NCI-H1417 (cell line): ENCODE measurements at regions not wholly inside any gene's neighbourhood (a gene's known extent, or its start where the extent isn't known, plus 50 kb on each side); places are given as distances from the start of the nearest gene placed in this dataset.
"Not testable (repeated sequence)": the region's sequence is repeated elsewhere in the genome, so short reads cannot be mapped to it uniquely, and the experiment has no call there.

Source experiments
- DNase-seq, 3 experiments: peaks; one replicate each; lab custom pipeline; 2025; lab: John Stamatoyannopoulos, UW

GRCh38 chr17:70434536-70435490, 265.5 kb downstream of the KCNJ2 start:
- DNase-seq = no peak

GRCh38 chr17:70437656-70438055, 268.3 kb downstream of the KCNJ2 start:
- DNase-seq = no peak

- DNase-seq = no peak
These were observed 277.1 kb downstream of the KCNJ2 start for GRCh38 chr17:70446446-70446845.

GRCh38 chr17:70447588-70447987, 278.3 kb downstream of the KCNJ2 start:
- no peak for DNase-seq

GRCh38 chr17:70453075-70453474, 283.7 kb downstream of the KCNJ2 start:
- not testable (repeated sequence) for DNase-seq

- no peak for DNase-seq
These were observed 285.0 kb downstream of the KCNJ2 start for GRCh38 chr17:70454377-70454776.

GRCh38 chr17:70454908-70455307, 285.6 kb downstream of the KCNJ2 start:
- no peak for DNase-seq

GRCh38 chr17:70464995-70465394, 295.7 kb downstream of the KCNJ2 start:
- no peak for DNase-seq

- DNase-seq = no peak
These were observed 299.3 kb downstream of the KCNJ2 start for GRCh38 chr17:70468661-70469060.

GRCh38 chr17:70473049-70473448, 303.7 kb downstream of the KCNJ2 start:
- no peak for DNase-seq

GRCh38 chr17:70476368-70476767, 307.0 kb downstream of the KCNJ2 start:
- DNase-seq = no peak

GRCh38 chr17:70478902-70479301, 309.6 kb downstream of the KCNJ2 start:
- no peak for DNase-seq

GRCh38 chr17:70479779-70480178, 310.4 kb downstream of the KCNJ2 start:
- DNase-seq = no peak

GRCh38 chr17:70483624-70484023, 314.3 kb downstream of the KCNJ2 start:
- no peak for DNase-seq

- DNase-seq = no peak
These were observed 314.7 kb downstream of the KCNJ2 start for GRCh38 chr17:70484050-70484449.

- no peak for DNase-seq
These were observed 315.2 kb downstream of the KCNJ2 start for GRCh38 chr17:70484496-70484895.

GRCh38 chr17:70492368-70492767, 323.0 kb downstream of the KCNJ2 start:
- DNase-seq = no peak

GRCh38 chr17:70493277-70493874, 324.0 kb downstream of the KCNJ2 start:
- DNase-seq = no peak

GRCh38 chr17:70498631-70499030, 329.3 kb downstream of the KCNJ2 start:
- DNase-seq = no peak

- DNase-seq = no peak
These were observed 329.9 kb downstream of the KCNJ2 start for GRCh38 chr17:70499067-70499786.

GRCh38 chr17:70503449-70503848, 334.1 kb downstream of the KCNJ2 start:
- no peak for DNase-seq

- no peak for DNase-seq
These were observed 341.0 kb downstream of the KCNJ2 start for GRCh38 chr17:70510288-70510687.

GRCh38 chr17:70517816-70518215, 348.5 kb downstream of the KCNJ2 start:
- no peak for DNase-seq
